Testis (tissue), 2 donors: ENCODE measurements at regions not wholly inside any gene's neighbourhood (a gene's known extent, or its start where the extent isn't known, plus 50 kb on each side); places are given as distances from the start of the nearest gene placed in this dataset.

Experiments
- DNase-seq: peaks from one replicate; pipeline ENCODE4 v3.0.0-alpha.2; 2019
- H3K27ac ChIP-seq, 2 donors: fragments of 200-600 bp; sonication (generic); one replicate each; pipeline ENCODE4 v1.5.1; 2019
- H3K27me3 ChIP-seq: fragments of 200-600 bp; sonication (generic); one replicate; pipeline ENCODE4 v1.5.1; 2019
- H3K36me3 ChIP-seq: fragments of 200-600 bp; sonication (generic); one replicate; pipeline ENCODE4 v1.5.1; 2017; ENCODE audit warnings: low read depth; ENCODE audit errors: missing control alignments
- H3K4me1 ChIP-seq: fragments of 200-600 bp; sonication (generic); one replicate; pipeline ENCODE4 v1.5.1; 2019
- H3K4me3 ChIP-seq, 2 donors: fragments of 200-600 bp; sonication (generic); one replicate each; pipeline ENCODE4 v1.5.1; 2017 to 2019
- H3K9me3 ChIP-seq: fragments of 200-600 bp; sonication (generic); one replicate; pipeline ENCODE4 v1.5.1; 2017
- CTCF ChIP-seq, 3 experiments: fragments of 450-650 bp in 2 of 3; fragments of 200-600 bp in 1 of 3; sonication (generic) in 1 of 3; IDR thresholded peaks; one replicate each; pipeline ENCODE4 v1.5.1; 2016 to 2019; ENCODE audit warnings: antibody characterized with exemption in 3 of 3, mild to moderate bottlenecking in 2 of 3, moderate library complexity in 1 of 3
- POLR2A ChIP-seq: fragments of 450-650 bp; IDR thresholded peaks from one replicate; pipeline ENCODE4 v1.6.1; 2017; ENCODE audit warnings: antibody characterized with exemption, mild to moderate bottlenecking, moderate library complexity
- WGBS, 2 donors: methylation state at CpG; one replicate each; pipeline ENCODE4 v1.1.5; 2018; 5-methylcytosine and 5-hydroxymethylcytosine counted together
- intact Hi-C: fragments of 100-400 bp; cut with DNase I; formaldehyde crosslinking; loops from one replicate; pipeline ENCODE4 v1.15.1; 2023; ENCODE audit warnings: low total_unique reads

DNA sequence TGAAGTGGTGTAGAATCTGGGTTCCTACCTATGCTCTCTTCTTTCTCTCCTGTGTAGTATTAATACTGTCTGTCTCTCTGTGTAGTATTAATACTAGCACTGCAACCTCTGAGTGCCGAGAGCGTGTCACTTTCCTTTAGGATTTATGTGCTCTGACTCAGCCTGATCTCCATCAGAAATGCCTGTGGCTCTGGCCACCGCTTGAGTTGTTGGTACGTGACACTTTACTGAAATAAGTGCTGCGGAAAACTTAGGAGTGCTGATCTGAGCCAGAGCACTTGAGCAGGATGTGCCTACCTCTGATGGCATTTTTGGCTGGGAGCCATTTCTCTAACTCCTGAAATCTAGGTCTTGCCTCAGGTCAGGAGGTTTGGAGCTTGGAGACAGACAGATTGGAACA lies 807.4 kb downstream of the SQOR start:
- TF ChIP-seq POLR2A, result no peak
- TF ChIP-seq CTCF (IDR thresholded peaks at IDR 0.05), result no peak
- no peak for DNase-seq
- H3K27ac ChIP-seq, result no peak overlapping the region
- H3K27me3 ChIP-seq, result no peaks in the 10 kb centered on the region
- WGBS, 2 donors, result 88 to 89% methylated on average over 5 of the region's 5 CpGs
- H3K4me3 ChIP-seq, result no peak overlapping the region
- intact Hi-C loops, result no loop called here
- H3K9me3 ChIP-seq, result no peaks in the 10 kb centered on the region
- no peaks in the 10 kb centered on the region for H3K36me3 ChIP-seq
- H3K4me1 ChIP-seq, result no peaks in the 10 kb centered on the region

DNA sequence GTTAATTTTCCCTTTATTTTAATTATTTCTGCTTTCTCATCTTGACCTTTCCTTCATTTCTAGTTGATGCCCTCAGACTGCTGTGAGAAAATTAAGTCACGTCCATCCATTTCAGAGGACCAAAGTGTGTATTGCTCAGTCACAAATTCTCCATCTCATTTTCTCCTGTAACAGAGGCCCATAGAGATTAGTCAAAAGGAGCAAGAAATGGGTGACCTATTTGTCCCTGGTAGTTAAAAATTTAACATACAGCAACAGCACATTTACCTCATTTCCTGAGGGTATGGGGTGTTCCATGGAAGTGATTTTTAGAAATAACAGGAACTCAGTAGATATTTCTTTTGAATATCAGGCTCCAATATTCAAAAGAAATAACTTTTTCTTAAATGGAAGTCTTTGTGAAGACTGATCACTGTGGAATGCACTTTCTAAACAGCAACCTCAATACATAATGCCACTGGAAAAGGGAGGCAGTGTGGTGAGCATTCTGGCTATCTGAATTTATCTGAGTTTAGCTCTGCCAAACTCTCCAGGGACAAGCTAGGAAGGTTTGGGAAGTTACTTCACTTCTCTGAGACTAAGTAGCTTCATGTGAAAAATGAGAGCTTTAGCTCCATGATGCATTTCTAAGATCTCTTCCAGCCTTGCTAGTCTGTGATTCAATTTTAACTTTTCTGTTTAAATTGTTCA lies 808.2 kb downstream of the SQOR start:
- Histone ChIP-seq H3K4me1 (no peaks in the 10 kb centered on the region), H3K9me3 (no peaks in the 10 kb centered on the region), H3K4me3 (no peak overlapping the region), H3K36me3 (no peaks in the 10 kb centered on the region), H3K27ac (no peak overlapping the region), H3K27me3 (no peaks in the 10 kb centered on the region)
- no peak for DNase-seq
- 90 to 100% methylated on average over 1 of the region's 1 CpG for WGBS, 2 donors
- TF ChIP-seq POLR2A, result no peak
- no peak for TF ChIP-seq CTCF (IDR thresholded peaks at IDR 0.05)
- intact Hi-C loops, result no loop called here

DNA sequence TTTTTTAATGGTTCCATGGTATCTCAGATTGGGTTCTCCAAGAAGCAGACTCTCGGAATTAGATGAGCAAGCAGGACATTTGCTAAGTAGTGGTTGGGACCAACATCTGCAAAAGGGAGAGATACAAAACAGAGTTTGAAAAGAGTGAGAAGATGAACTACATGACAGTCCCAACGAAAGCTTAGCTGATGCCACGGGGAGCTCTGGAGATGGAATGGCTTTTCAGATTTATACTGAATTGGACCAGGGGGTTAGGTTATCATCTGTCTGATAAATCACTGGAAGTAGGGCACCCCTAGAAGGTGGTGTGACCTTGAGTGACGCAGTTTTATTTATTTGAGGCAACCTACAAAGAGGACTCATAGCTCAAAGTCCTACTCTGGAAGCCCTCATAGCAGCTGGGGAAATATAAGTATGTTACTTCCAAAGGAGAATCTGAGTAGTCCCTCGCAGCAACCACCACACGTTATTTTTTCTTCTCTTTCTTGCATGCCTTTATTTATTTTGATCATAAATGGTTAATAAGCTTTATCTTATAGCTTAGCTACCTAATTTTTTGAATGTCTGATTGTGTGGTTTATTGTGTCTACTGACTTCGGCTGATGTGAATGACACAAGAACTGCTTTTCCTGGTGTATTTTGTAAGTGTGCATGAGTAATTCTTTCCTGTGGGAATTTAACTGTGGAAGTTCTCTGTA lies 815.4 kb downstream of the SQOR start:
- Histone ChIP-seq H3K9me3 (no peaks in the 10 kb centered on the region), H3K27me3 (no peaks in the 10 kb centered on the region), H3K4me1 (no peaks in the 10 kb centered on the region), H3K36me3 (no peaks in the 10 kb centered on the region), H3K4me3 (no peak overlapping the region), H3K27ac (no peak overlapping the region)
- TF ChIP-seq POLR2A, result no peak
- no peak for DNase-seq
- intact Hi-C loops, result no loop called here
- 76 to 78% methylated on average over 7 of the region's 7 CpGs for WGBS, 2 donors

DNA sequence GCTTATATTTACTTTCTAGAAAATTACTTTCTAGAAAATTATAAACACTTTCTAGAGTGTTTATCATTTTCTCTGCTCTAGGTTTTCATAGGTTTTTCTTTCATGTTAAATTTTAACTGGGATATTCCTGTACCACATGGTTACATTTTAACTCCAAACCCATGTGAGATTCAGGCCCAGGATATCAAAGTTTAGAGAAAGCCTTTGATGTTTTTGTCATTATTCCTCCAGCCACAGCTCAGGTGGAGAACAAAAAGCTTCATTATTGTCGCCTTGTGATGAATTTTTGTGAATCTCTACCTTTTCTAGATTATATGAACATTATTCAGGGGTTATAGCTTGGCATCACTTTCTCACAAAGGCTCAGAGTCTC lies 816.0 kb downstream of the SQOR start:
- Histone ChIP-seq H3K27me3 (no peaks in the 10 kb centered on the region), H3K4me1 (no peaks in the 10 kb centered on the region), H3K36me3 (no peaks in the 10 kb centered on the region), H3K9me3 (no peaks in the 10 kb centered on the region), H3K4me3 (no peak overlapping the region), H3K27ac (no peak overlapping the region)
- intact Hi-C loops, result no loop called here
- TF ChIP-seq CTCF (IDR thresholded peaks at IDR 0.05) (no peak), POLR2A (no peak)
- no peak for DNase-seq
- 90 to 96% methylated on average over 1 of the region's 1 CpG for WGBS, 2 donors

DNA sequence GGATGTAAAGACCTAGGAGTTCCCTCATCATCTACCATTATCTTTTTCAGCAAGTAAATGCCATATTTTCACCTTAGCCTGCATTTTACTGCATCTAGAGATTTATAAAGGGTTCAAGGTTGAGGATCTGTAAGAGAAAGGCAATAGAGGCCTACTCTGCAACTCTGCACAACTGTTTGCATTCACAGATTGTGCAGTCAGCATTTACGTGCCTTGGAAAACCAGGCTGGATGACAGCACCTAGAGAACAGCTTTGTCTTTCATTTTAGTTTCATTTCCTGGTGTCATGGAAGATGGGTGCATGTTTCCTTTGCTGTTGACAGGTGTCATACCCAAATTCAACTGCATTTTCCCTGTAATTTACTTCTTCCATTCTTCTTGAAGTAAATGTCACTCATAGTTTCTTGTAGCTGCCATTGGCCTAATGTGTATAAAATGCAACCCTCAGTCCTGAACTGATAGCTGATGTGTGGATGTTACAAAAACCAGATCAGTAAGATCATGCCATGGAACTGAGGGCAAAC lies 817.5 kb downstream of the SQOR start:
- no peak for DNase-seq

More for the DNA sequence above, 817.5 kb downstream of the SQOR start:
- intact Hi-C loops, result no loop called here
- Histone ChIP-seq H3K4me1 (no peaks in the 10 kb centered on the region), H3K9me3 (no peaks in the 10 kb centered on the region), H3K4me3 (no peak overlapping the region), H3K27ac (no peak overlapping the region), H3K27me3 (no peaks in the 10 kb centered on the region), H3K36me3 (no peaks in the 10 kb centered on the region)
- 0 to 100% methylated on average over 1 of the region's 1 CpG for WGBS, 2 donors
- no peak for TF ChIP-seq POLR2A
- no peak for TF ChIP-seq CTCF (IDR thresholded peaks at IDR 0.05)
